Activated T-helper 2 cell treated with anti-CD3 and anti-CD28 coated beads, Interferon-gamma antibody, Interleukin-2, Interleukin-4, amounts not matched to agents 10 μg/mL and 5 μg/mL and 100 μg/mL, durations not matched to agents 14 hours and 24 hours and 36 hours (primary cell): ENCODE measurements at regions not wholly inside any gene's neighbourhood (a gene's known extent, or its start where the extent isn't known, plus 50 kb on each side); places are given as distances from the start of the nearest gene placed in this dataset.

Experiments used
- DNase-seq: peaks from one replicate; pipeline ENCODE4 v3.0.0; 2021; ENCODE audit warnings: low spot score
- H3K27ac Mint-ChIP-seq: one replicate; pipeline ENCODE4 v1.8.0; 2021; ENCODE audit warnings: mixed read lengths
- H3K27me3 Mint-ChIP-seq: one replicate; pipeline ENCODE4 v1.8.0; 2021; ENCODE audit warnings: low read depth, mixed read lengths
- H3K36me3 Mint-ChIP-seq: one replicate; pipeline ENCODE4 v1.8.0; 2021; ENCODE audit warnings: low read depth, mixed read lengths
- H3K4me1 Mint-ChIP-seq: one replicate; pipeline ENCODE4 v1.8.0; 2021; ENCODE audit warnings: low read depth, mixed read lengths
- H3K4me3 Mint-ChIP-seq: one replicate; pipeline ENCODE4 v1.8.0; 2021; ENCODE audit warnings: low read depth, mild to moderate bottlenecking, moderate library complexity, mixed read lengths
- H3K9me3 Mint-ChIP-seq: one replicate; pipeline ENCODE4 v1.8.0; 2021; ENCODE audit warnings: mixed read lengths
- intact Hi-C: fragments of 100-400 bp; cut with micrococcal nuclease; formaldehyde crosslinking; loops from one replicate; pipeline ENCODE4 v1.15.1; 2023

GRCh38 chr2:17043173-17043572 is 377.5 kb upstream of the CYRIA start:
- Mint-ChIP-seq H3K4me1 (no peaks in the 10 kb centered on the region), H3K27ac (no peak overlapping the region), H3K36me3 (no peaks in the 10 kb centered on the region), H3K27me3 (no peaks in the 10 kb centered on the region), H3K9me3 (no peaks in the 10 kb centered on the region), H3K4me3 (no peak overlapping the region)
- intact Hi-C loops = no loop called here
- no peak for DNase-seq

GRCh38 chr2:17036361-17036760 is 370.7 kb upstream of the CYRIA start:
- H3K27ac Mint-ChIP-seq = no peak overlapping the region

GRCh38 chr2:17035010-17035409 is 369.4 kb upstream of the CYRIA start:
- Mint-ChIP-seq H3K4me3 (no peak overlapping the region), H3K4me1 (no peaks in the 10 kb centered on the region), H3K36me3 (no peaks in the 10 kb centered on the region), H3K9me3 (no peaks in the 10 kb centered on the region), H3K27ac (no peak overlapping the region), H3K27me3 (no peaks in the 10 kb centered on the region)
- no peak for DNase-seq
- intact Hi-C loops = no loop called here

More at GRCh38 chr2:17036361-17036760, 370.7 kb upstream of the CYRIA start:
- Mint-ChIP-seq H3K4me1 (no peaks in the 10 kb centered on the region), H3K27me3 (no peaks in the 10 kb centered on the region), H3K9me3 (no peaks in the 10 kb centered on the region), H3K36me3 (no peaks in the 10 kb centered on the region), H3K4me3 (no peak overlapping the region)
- DNase-seq = no peak
- intact Hi-C loops = no loop called here

- no peak for DNase-seq
- intact Hi-C loops = no loop called here
- no peak overlapping the region for H3K27ac Mint-ChIP-seq
- no peaks in the 10 kb centered on the region for H3K9me3 Mint-ChIP-seq
- no peaks in the 10 kb centered on the region for H3K36me3 Mint-ChIP-seq
- H3K4me3 Mint-ChIP-seq = no peak overlapping the region
- H3K27me3 Mint-ChIP-seq = no peaks in the 10 kb centered on the region
- no peaks in the 10 kb centered on the region for H3K4me1 Mint-ChIP-seq
These were observed 364.4 kb upstream of the CYRIA start for GRCh38 chr2:17030047-17030446.

- Mint-ChIP-seq H3K36me3 (no peaks in the 10 kb centered on the region), H3K9me3 (no peaks in the 10 kb centered on the region), H3K4me3 (no peak overlapping the region), H3K4me1 (no peaks in the 10 kb centered on the region), H3K27ac (no peak overlapping the region), H3K27me3 (no peaks in the 10 kb centered on the region)
- no peak for DNase-seq
- intact Hi-C loops = no loop called here
These were observed 346.7 kb upstream of the CYRIA start for GRCh38 chr2:17012297-17012696.

GRCh38 chr2:17010104-17010503 is 344.5 kb upstream of the CYRIA start:
- no peaks in the 10 kb centered on the region for H3K4me1 Mint-ChIP-seq
- no peak overlapping the region for H3K27ac Mint-ChIP-seq
- no peaks in the 10 kb centered on the region for H3K36me3 Mint-ChIP-seq
- no peaks in the 10 kb centered on the region for H3K9me3 Mint-ChIP-seq
- no peaks in the 10 kb centered on the region for H3K27me3 Mint-ChIP-seq
- DNase-seq = no peak
- no peak overlapping the region for H3K4me3 Mint-ChIP-seq
- intact Hi-C loops = no loop called here

- H3K27me3 Mint-ChIP-seq = no peaks in the 10 kb centered on the region
- H3K9me3 Mint-ChIP-seq = peaks cover under 1% of the 10 kb centered on the region
- no peaks in the 10 kb centered on the region for H3K4me1 Mint-ChIP-seq
- no peak overlapping the region for H3K4me3 Mint-ChIP-seq
- H3K36me3 Mint-ChIP-seq = no peaks in the 10 kb centered on the region
- intact Hi-C loops = no loop called here
- DNase-seq = no peak
- H3K27ac Mint-ChIP-seq = no peak overlapping the region
These were observed 334.5 kb upstream of the CYRIA start for GRCh38 chr2:17000184-17000482.

- no peaks in the 10 kb centered on the region for H3K4me1 Mint-ChIP-seq
- no peak overlapping the region for H3K27ac Mint-ChIP-seq
- no peaks in the 10 kb centered on the region for H3K27me3 Mint-ChIP-seq
- no peak overlapping the region for H3K4me3 Mint-ChIP-seq
- peaks cover 3% of the 10 kb centered on the region for H3K9me3 Mint-ChIP-seq
- H3K36me3 Mint-ChIP-seq = no peaks in the 10 kb centered on the region
- intact Hi-C loops = no loop called here
- no peak for DNase-seq
These were observed 333.9 kb upstream of the CYRIA start for GRCh38 chr2:16999347-17000183.

- no peaks in the 10 kb centered on the region for H3K4me1 Mint-ChIP-seq
- no peaks in the 10 kb centered on the region for H3K9me3 Mint-ChIP-seq
- H3K4me3 Mint-ChIP-seq = no peak overlapping the region
- H3K36me3 Mint-ChIP-seq = no peaks in the 10 kb centered on the region
- H3K27me3 Mint-ChIP-seq = no peaks in the 10 kb centered on the region
- no peak for DNase-seq
- H3K27ac Mint-ChIP-seq = no peak overlapping the region
- intact Hi-C loops = no loop called here
These were observed 312.7 kb upstream of the CYRIA start for GRCh38 chr2:16978301-16978700.

- intact Hi-C loops = no loop called here
- Mint-ChIP-seq H3K36me3 (no peaks in the 10 kb centered on the region), H3K9me3 (no peaks in the 10 kb centered on the region), H3K4me3 (no peak overlapping the region), H3K27ac (no peak overlapping the region), H3K4me1 (no peaks in the 10 kb centered on the region), H3K27me3 (no peaks in the 10 kb centered on the region)
- DNase-seq = no peak
These were observed 309.1 kb upstream of the CYRIA start for GRCh38 chr2:16974688-16975087.

- Mint-ChIP-seq H3K4me3 (no peak overlapping the region), H3K36me3 (no peaks in the 10 kb centered on the region), H3K27ac (no peak overlapping the region), H3K9me3 (no peaks in the 10 kb centered on the region), H3K4me1 (no peaks in the 10 kb centered on the region), H3K27me3 (no peaks in the 10 kb centered on the region)
- intact Hi-C loops = no loop called here
- no peak for DNase-seq
These were observed 308.1 kb upstream of the CYRIA start for GRCh38 chr2:16973586-16974286.

- no peaks in the 10 kb centered on the region for H3K27me3 Mint-ChIP-seq
- H3K4me3 Mint-ChIP-seq = no peak overlapping the region
These were observed 306.6 kb upstream of the CYRIA start for GRCh38 chr2:16972276-16972675.

GRCh38 chr2:16971722-16972234 is 306.1 kb upstream of the CYRIA start:
- H3K27me3 Mint-ChIP-seq = no peaks in the 10 kb centered on the region
- H3K27ac Mint-ChIP-seq = no peak overlapping the region
- H3K36me3 Mint-ChIP-seq = no peaks in the 10 kb centered on the region
- intact Hi-C loops = no loop called here
- no peak for DNase-seq
- H3K9me3 Mint-ChIP-seq = no peaks in the 10 kb centered on the region
- H3K4me3 Mint-ChIP-seq = no peak overlapping the region
- H3K4me1 Mint-ChIP-seq = no peaks in the 10 kb centered on the region

More at GRCh38 chr2:16972276-16972675, 306.6 kb upstream of the CYRIA start:
- no peaks in the 10 kb centered on the region for H3K4me1 Mint-ChIP-seq
- H3K27ac Mint-ChIP-seq = no peak overlapping the region
- no peaks in the 10 kb centered on the region for H3K36me3 Mint-ChIP-seq
- intact Hi-C loops = no loop called here
- no peak for DNase-seq
- no peaks in the 10 kb centered on the region for H3K9me3 Mint-ChIP-seq
